Renal cortex interstitium (tissue), 11 donors: ENCODE measurements at regions not wholly inside any gene's neighbourhood (a gene's known extent, or its start where the extent isn't known, plus 50 kb on each side); places are given as distances from the start of the nearest gene placed in this dataset.

Experiments
- DNase-seq, 11 donors: peaks; one replicate each; pipeline ENCODE4 v3.0.0-alpha.2; 2013; ENCODE audit warnings: low read depth in 9 of 11, low spot score in 4 of 11; ENCODE audit errors: extremely low read depth in 1 of 11

- DNase-seq, result no peak
Measured at GRCh38 chr2:200127848-200128247, 172.5 kb downstream of the MAIP1 start.

DNA sequence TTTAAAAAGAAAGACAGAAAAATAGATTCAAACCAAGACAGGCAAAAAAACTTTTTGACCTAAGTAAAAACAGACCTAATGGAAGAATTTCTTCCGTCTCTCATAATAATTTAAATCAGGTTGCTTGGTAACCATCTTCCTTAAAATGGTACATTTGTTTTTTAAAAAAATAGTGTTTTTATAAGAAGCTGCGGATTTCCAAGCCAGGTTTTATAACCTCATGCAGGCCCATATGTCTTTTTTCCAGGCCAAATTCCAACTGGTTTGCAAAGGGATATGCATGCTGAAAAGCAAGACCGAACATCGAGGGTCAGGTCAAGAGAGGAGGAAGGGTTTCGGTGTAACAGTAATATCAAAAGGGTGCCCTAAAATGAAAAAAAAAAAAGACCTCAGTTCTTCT lies 172.9 kb downstream of the MAIP1 start:
- DNase-seq, result no peak

- DNase-seq, result no peak
Measured at GRCh38 chr2:200129721-200130462, 174.5 kb downstream of the MAIP1 start.

DNA sequence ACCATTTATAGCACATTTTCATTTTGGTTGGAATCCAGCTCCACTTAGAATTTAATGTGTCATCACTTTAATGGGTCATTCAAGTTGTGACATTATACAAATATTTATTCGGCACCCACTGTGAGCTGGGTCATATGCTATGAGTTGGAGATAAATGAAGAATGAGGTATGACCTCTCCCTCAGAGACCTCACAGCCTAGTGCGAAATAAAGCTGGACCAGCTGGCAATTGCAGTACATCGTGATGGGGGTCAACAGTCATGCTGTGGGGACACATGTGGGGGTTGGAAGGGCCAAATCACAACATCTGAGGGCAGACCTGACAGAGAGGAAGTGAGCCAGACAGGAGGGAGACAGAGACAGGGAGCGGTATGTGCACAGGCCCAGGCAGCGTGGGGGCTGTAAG lies 175.4 kb downstream of the MAIP1 start:
- DNase-seq, result no peak

GRCh38 chr2:200131307-200131706 lies 175.2 kb upstream of the SPATS2L start:
- no peak for DNase-seq

DNA sequence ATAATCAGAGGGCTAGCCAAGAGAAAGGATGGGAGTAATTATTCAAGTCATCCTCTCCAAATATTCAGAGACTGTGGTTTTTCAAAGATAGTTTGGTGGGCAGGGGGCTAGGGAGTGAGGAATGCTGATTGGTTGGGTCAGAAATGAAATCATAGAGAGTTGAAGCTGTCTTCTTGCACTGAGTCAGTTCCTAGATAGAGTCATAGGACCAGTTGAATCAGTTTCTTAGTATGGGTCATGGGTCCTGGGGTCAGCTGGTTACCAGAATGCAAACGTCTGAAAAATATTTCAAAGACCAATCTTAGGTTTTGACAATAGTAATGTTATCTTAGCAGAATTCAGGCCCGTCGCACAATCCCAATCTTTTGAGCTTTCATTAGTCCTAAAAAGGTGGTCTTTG lies 171.4 kb upstream of the SPATS2L start:
- no peak for DNase-seq

- no peak for DNase-seq
Measured at GRCh38 chr2:200136655-200137054, 169.8 kb upstream of the SPATS2L start.

- no peak for DNase-seq
Measured at GRCh38 chr2:200137271-200137670, 169.2 kb upstream of the SPATS2L start.

DNA sequence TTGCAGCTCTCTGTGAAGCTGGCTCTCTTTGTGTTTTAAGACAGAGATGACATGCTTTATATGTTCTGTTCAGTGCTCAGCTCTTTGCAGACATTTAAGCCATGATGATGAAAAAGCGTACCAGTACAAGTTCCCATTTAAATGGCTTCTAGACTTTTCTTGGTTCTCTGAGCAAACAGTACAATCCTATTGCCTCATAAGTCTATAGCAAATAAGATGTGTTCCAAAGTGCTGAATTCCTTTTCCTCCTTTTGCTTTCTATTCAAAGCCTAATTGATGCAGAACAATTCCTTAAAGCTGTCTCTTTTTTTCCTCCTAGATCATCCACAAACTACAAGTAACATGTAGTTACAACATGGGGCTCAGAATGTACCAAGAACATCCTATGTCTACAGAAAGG lies 168.8 kb upstream of the SPATS2L start:
- DNase-seq, result no peak

- DNase-seq, result peak in 1 of 11 donors; percentile 33
Measured at GRCh38 chr2:200138391-200139124, 167.9 kb upstream of the SPATS2L start.

- DNase-seq, result no peak
Measured at GRCh38 chr2:200144571-200144970, 161.9 kb upstream of the SPATS2L start.

GRCh38 chr2:200146501-200146900 lies 160.0 kb upstream of the SPATS2L start:
- DNase-seq, result no peak

DNA sequence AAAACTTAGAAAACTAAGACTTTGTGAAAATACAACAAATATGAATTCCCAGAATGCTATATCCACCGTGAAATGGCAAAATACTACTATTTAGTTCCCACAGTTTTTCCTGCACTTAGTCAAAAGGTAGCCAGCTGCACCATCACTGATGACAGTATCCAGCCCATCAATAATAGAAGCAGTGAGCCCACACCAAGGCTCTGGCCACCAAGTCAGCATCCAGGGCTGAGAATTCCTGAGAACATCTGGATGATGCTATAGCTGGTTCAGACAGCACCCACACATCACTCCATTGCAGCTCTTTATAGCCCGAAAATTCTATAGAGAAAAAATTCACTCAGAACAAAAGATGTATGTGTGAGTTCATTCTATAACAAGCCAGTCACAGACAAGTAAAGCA lies 159.1 kb upstream of the SPATS2L start:
- no peak for DNase-seq

GRCh38 chr2:200148366-200148765 lies 158.1 kb upstream of the SPATS2L start:
- no peak for DNase-seq

DNA sequence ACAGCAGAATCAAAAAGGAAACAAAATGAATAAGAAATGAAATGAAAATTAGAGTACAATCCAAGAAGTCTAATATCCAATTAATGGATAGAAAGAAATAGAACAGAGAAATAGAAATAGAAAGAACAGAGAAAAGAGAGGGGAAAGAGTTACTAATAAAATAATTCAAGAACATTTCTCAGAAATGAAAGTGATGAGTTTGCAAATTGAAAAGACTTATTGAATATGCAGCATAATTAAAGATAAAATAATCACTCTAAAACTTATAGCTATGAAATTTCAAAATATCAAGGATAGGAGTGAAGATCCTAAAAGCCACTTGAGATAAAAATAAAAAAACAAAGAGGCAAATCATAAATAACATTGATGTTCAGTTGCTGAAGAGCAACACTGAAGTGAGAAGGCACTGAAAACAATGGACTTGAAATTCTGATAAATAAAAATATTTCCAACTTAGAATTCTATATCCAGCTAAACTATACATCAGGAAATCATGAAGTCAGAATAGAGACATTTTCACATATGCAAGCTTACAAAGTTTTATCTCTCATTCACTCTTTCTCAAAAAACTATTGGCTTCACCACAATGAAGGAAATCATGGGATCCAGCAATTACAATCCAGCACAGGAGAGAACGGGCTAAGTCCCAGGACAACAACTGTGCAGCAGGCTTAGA lies 155.9 kb upstream of the SPATS2L start:
- DNase-seq, result no peak

- no peak for DNase-seq
Measured at GRCh38 chr2:200155652-200156051, 150.8 kb upstream of the SPATS2L start.

- no peak for DNase-seq
Measured at GRCh38 chr2:200156166-200156835, 150.2 kb upstream of the SPATS2L start.

GRCh38 chr2:200158647-200159356 lies 147.7 kb upstream of the SPATS2L start:
- DNase-seq, result no peak

- no peak for DNase-seq
Measured at GRCh38 chr2:200159357-200159707, 147.2 kb upstream of the SPATS2L start.
